HG03025 (cell line): ENCODE measurements at regions not wholly inside any gene's neighbourhood (a gene's known extent, or its start where the extent isn't known, plus 50 kb on each side); places are given as distances from the start of the nearest gene placed in this dataset.
"Not testable (repeated sequence)": the region's sequence is repeated elsewhere in the genome, so short reads cannot be mapped to it uniquely, and the experiment has no call there.

ENCODE experiments used
- ATAC-seq: cut with Tn5 transposase; IDR thresholded peaks from one replicate; pipeline ENCODE4 v1.9.1; 2021; ENCODE audit warnings: mild to moderate bottlenecking, moderate library complexity; ENCODE audit not compliant: unreplicated experiment, low FRiP score

- ATAC-seq, result no peak
Observed at GRCh38 chr5:36388288-36388687, 86.6 kb upstream of the RANBP3L start.

- no peak for ATAC-seq
Observed at GRCh38 chr5:36389245-36389644, 87.5 kb upstream of the RANBP3L start.

- no peak for ATAC-seq
Observed at GRCh38 chr5:36390640-36391039, 88.9 kb upstream of the RANBP3L start.

GRCh38 chr5:36392186-36392585 lies 90.5 kb upstream of the RANBP3L start:
- ATAC-seq, result no peak

GRCh38 chr5:36392818-36393217 lies 91.1 kb upstream of the RANBP3L start:
- no peak for ATAC-seq

- ATAC-seq, result no peak
Observed at GRCh38 chr5:36393656-36394428, 92.1 kb upstream of the RANBP3L start.

GRCh38 chr5:36395260-36395659 lies 93.6 kb upstream of the RANBP3L start:
- ATAC-seq, result no peak

- ATAC-seq, result not testable (repeated sequence)
Observed at GRCh38 chr5:36395947-36396346, 94.2 kb upstream of the RANBP3L start.

- no peak for ATAC-seq
Observed at GRCh38 chr5:36396640-36397039, 94.9 kb upstream of the RANBP3L start.

GRCh38 chr5:36397901-36398536 lies 96.3 kb upstream of the RANBP3L start:
- no peak for ATAC-seq

- no peak for ATAC-seq
Observed at GRCh38 chr5:36402512-36402906, 100.8 kb upstream of the RANBP3L start.

GRCh38 chr5:36403632-36404311 lies 102.1 kb upstream of the RANBP3L start:
- ATAC-seq, result no peak

- ATAC-seq, result no peak
Observed at GRCh38 chr5:36406023-36406422, 104.3 kb upstream of the RANBP3L start.

GRCh38 chr5:36407396-36407795 lies 105.7 kb upstream of the RANBP3L start:
- no peak for ATAC-seq

- ATAC-seq, result not testable (repeated sequence)
Observed at GRCh38 chr5:36409711-36410110, 108.0 kb upstream of the RANBP3L start.

- ATAC-seq, result not testable (repeated sequence)
Observed at GRCh38 chr5:36410672-36411071, 109.0 kb upstream of the RANBP3L start.

- ATAC-seq, result no peak
Observed at GRCh38 chr5:36414869-36415282, 113.2 kb upstream of the RANBP3L start.

GRCh38 chr5:36416605-36417004 lies 114.9 kb upstream of the RANBP3L start:
- ATAC-seq, result no peak

- no peak for ATAC-seq
Observed at GRCh38 chr5:36417221-36417620, 115.5 kb upstream of the RANBP3L start.

GRCh38 chr5:36417668-36418067 lies 116.0 kb upstream of the RANBP3L start:
- no peak for ATAC-seq

GRCh38 chr5:36418152-36418979 lies 116.7 kb upstream of the RANBP3L start:
- no peak for ATAC-seq
